NCI-H2029 (cell line): ENCODE measurements at regions not wholly inside any gene's neighbourhood (a gene's known extent, or its start where the extent isn't known, plus 50 kb on each side); places are given as distances from the start of the nearest gene placed in this dataset.

ENCODE experiments used
- DNase-seq: peaks from one replicate; lab custom pipeline; 2025; lab: John Stamatoyannopoulos, UW

- DNase-seq = no peak
Observed at GRCh38 chr6:30806581-30807183, 62.3 kb upstream of the IER3 start.

DNA sequence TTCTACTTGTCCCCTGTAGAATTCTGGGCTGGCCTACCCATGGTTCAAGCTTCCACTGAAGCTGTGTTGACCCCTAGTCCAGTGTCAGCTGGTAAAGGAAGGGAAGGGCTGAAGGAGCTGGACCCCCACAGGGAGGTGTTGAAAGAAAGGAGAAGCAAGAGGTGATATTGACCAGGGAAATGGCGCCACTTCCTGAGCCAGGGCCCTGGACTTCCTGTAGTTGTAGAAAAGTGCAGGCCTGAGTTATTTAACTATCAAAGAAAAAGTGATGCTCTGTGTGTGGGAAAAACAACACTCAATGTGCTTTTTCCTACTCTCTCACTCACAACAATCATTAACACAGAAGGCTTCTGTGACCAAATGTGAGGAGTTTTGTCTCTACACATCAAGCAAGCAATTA lies 60.0 kb upstream of the IER3 start:
- DNase-seq = no peak

DNA sequence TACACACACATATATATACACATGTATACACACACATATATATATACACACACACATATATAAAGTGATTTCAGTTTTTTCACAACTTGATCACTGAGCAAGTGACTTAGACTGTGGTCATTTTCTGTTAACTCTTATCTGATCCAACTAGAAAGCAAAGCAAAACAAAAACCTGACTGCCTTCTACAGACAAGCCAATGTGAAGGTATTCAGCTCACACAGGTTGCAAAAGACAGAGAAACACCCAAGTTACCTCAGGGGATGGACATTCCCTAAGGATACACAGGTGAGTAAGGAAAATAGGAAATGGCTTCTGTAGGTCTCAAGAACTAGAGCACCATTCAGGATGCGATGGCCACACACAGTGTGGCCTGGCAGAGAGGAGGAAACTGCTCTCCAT lies 58.4 kb upstream of the IER3 start:
- DNase-seq = no peak

- DNase-seq = no peak
Observed at GRCh38 chr6:30801950-30802349, 57.6 kb upstream of the IER3 start.

DNA sequence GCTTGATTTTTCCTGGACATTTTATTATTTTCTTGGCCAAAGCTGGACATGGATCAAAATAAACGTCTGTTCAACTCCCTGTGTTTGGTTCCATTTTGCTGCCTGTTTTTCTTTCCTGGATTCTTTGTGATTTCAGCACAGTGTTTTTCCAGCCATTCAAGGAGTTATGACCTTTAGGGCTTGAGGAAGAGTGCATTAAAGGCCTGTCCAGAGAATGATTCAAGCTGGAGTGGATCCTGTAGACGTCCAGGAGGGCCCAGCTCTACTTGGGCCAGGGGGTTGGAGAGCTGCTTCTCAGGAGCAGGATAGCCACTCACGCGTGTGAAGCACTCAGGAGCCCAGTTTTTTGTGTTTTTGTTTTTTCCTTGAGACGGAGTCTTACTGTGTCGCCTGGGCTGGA lies 56.5 kb upstream of the IER3 start:
- no peak for DNase-seq

DNA sequence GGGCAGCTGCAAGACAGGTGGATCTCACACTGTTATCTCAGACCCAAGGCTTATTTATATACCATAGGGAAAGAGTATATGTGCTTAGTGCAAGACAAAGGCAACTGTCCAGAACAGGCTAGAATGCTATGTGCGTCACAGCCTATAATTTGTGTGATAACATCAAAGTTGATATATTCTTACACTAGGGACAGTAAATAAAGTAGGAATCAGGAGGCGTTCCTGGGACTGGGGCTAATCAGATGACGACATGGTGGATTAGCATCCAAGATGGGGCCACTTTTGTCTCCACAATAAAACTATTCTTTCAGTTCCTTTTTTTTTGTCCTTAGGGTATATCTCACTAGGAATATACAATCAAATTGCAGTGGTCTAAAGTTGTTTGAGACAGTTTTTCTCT lies 54.9 kb upstream of the IER3 start:
- DNase-seq = no peak

DNA sequence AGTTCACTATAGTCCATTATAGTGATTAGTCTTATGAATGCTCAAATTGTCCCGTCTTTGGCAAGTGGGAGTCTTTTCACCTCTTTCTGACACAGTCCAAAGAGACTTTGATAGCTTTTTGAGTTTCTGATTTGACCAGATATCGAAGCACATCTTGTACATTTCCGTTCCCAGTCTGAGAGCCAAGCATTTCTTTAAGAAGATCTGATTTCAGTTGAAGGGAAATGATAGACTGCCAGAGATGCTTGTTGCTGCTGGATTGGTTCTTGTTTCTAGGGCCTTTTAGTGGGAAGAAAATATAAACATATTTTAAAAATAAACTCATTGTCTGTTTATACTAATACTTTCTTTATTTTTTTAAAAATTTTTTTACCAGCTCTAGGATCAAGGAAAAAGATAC lies 54.1 kb upstream of the IER3 start:
- DNase-seq = no peak

DNA sequence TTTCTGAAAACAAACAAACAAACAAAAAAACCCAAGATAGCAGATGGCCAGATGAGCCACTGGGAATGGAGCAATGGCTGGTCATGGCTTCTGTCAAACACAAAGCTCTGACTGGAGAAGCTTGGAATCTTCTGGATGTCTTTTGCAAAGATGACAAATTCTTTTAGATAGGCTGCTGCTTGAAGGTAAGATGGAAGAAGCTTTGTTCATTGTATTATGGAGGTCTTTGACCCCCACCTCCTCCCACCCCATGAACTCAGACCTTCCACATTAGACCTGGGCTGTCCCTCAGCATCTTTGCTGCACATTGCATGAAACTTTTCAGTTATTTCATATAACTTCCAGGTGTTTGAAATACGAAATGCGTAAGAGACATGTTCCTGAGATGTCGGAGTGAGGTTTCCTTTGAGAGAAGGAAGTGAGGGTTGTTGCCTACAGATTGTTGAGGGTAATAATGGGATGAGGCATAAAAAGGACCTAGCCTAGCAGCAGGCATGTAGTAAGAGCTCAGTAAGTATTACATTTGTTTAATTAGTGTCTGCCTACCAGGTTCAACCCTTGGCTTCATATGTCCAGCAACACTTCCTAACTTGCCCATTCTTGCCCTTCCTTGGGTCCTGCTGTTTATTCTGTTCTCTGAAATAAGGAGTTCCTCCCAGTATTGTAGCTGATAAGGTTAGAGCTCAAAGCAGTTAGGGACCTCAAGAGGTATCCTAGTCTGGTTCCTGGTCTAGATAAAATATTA lies 51.4 kb upstream of the IER3 start:
- DNase-seq = no peak
